Erythroblast (primary cell): ENCODE measurements at regions not wholly inside any gene's neighbourhood (a gene's known extent, or its start where the extent isn't known, plus 50 kb on each side); places are given as distances from the start of the nearest gene placed in this dataset.

Experiments used
- GATA1 ChIP-seq: IDR thresholded peaks from 2 replicates; pipeline ENCODE4 v1.6.1; 2011; ENCODE audit warnings: low read depth, mild to moderate bottlenecking, control low read depth, low read length, moderate library complexity
- POLR2A ChIP-seq: IDR thresholded peaks from 2 replicates; pipeline ENCODE4 v1.6.1; 2011; ENCODE audit warnings: mild to moderate bottlenecking, low read length

DNA sequence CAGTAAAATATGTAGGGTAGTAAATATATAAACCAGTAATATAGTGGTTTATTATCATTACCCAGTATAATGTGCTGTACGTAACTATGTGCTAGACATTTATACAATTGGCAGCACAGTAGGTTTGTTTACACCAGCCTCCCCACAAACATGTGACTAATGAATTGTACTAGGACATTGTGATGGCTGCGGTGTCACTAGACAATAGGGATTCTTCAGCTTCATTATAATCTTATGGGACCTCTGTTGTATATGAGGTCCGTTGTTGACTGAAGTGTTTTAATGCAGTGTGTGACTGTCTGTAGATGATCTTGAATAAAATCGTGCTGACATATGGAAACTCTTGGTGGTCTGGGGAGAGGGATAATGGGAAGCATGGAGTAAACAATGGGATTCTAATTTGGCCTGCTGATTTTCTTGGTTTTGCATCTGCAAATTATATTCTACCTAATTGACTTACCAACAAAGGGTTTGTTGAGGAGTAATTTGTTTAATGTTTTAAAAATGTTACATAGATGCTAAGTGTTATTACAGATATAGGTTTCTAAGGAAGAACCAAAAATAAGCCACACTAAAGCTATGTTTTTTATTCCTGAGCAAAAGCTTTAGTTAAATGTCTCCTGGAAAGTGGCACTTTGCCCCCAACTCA lies 496.5 kb upstream of the TBL1XR1 start:
- TF ChIP-seq POLR2A: no peak
- TF ChIP-seq GATA1: no peak
